ENCODE measurements at regions not wholly inside any gene's neighbourhood (a gene's known extent, or its start where the extent isn't known, plus 50 kb on each side); places are given as distances from the start of the nearest gene placed in this dataset.

DNA sequence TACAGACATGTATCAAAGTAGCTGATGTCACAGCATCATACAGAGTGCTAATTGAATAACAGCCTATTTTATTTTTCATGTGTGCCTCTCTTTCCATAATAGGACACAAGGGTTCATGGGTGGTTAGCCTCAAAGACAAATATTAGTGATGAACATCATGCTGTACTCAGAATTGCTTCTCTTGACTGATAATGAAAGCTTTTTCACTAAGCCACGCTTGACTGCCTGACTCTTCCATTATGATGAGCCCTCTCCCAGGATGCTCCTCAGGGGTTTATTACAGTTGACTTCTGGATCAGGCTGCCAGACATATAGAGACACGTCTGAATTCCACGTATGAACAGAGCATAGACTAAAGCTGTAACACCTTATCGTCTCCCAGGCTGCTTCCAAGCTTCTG, 2757.5 kb downstream of the PCDH7 start:
- TF ChIP-seq, protein P1, sequence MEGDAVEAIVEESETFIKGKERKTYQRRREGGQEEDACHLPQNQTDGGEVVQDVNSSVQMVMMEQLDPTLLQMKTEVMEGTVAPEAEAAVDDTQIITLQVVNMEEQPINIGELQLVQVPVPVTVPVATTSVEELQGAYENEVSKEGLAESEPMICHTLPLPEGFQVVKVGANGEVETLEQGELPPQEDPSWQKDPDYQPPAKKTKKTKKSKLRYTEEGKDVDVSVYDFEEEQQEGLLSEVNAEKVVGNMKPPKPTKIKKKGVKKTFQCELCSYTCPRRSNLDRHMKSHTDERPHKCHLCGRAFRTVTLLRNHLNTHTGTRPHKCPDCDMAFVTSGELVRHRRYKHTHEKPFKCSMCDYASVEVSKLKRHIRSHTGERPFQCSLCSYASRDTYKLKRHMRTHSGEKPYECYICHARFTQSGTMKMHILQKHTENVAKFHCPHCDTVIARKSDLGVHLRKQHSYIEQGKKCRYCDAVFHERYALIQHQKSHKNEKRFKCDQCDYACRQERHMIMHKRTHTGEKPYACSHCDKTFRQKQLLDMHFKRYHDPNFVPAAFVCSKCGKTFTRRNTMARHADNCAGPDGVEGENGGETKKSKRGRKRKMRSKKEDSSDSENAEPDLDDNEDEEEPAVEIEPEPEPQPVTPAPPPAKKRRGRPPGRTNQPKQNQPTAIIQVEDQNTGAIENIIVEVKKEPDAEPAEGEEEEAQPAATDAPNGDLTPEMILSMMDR (conservative IDR thresholded peaks at IDR 0.05; ENCODE audit: low read length) = no peak
- TF ChIP-seq EZH2phosphoT487 (IDR thresholded peaks at IDR 0.05; ENCODE audit: borderline replicate concordance) = no peak

All from Loucy (cell line).